CD14-positive monocyte (primary cell): ENCODE measurements at regions not wholly inside any gene's neighbourhood (a gene's known extent, or its start where the extent isn't known, plus 50 kb on each side); places are given as distances from the start of the nearest gene placed in this dataset.
"Not testable (repeated sequence)": the region's sequence is repeated elsewhere in the genome, so short reads cannot be mapped to it uniquely, and the experiment has no call there.

Source experiments
- DNase-seq, 3 donors: peaks; one replicate each; pipeline ENCODE4 v3.0.0-alpha.2; 2011 to 2022
- H2AFZ ChIP-seq: 2 replicates; pipeline ENCODE4 v1.6.0; 2012; ENCODE audit warnings: mild to moderate bottlenecking, low read depth, low read length, inconsistent platforms; ENCODE audit not compliant: insufficient read depth, poor library complexity, severe bottlenecking
- H3K27ac ChIP-seq, 2 donors: 1 replicate in 1 of 2; 2 replicates in 1 of 2; pipeline ENCODE4 v1.5.1; 2012 to 2013; ENCODE audit warnings: low read length in 2 of 2, control low read depth in 1 of 2, inconsistent platforms in 1 of 2, low read depth in 1 of 2, mild to moderate bottlenecking in 1 of 2
- H3K27me3 ChIP-seq, 2 donors: one replicate each; pipeline versions ENCODE4 v1.6.0 to v1.6.1; 2011 to 2013; ENCODE audit warnings: low read length in 2 of 2; ENCODE audit not compliant: control insufficient read depth in 2 of 2, insufficient read depth in 2 of 2
- H3K36me3 ChIP-seq, 2 donors: replicated peaks in 1 of 2; 1 replicate in 1 of 2; 2 replicates in 1 of 2; pipeline versions ENCODE4 v1.5.1 to v1.6.1; 2012 to 2013; ENCODE audit warnings: low read length in 2 of 2, control low read depth in 1 of 2, inconsistent platforms in 1 of 2, mild to moderate bottlenecking in 1 of 2; ENCODE audit not compliant: insufficient read depth in 2 of 2, control insufficient read depth in 1 of 2
- H3K4me1 ChIP-seq, 2 donors: 1 replicate in 1 of 2; 2 replicates in 1 of 2; pipeline versions ENCODE4 v1.5.1 to v1.6.1; 2012 to 2013; ENCODE audit warnings: low read length in 2 of 2, control low read depth in 1 of 2, inconsistent platforms in 1 of 2, mild to moderate bottlenecking in 1 of 2, moderate library complexity in 1 of 2; ENCODE audit not compliant: insufficient read depth in 2 of 2, control insufficient read depth in 1 of 2
- H3K4me2 ChIP-seq: replicated peaks from 2 replicates; pipeline ENCODE3; 2012; ENCODE audit warnings: low read length, moderate library complexity, mild to moderate bottlenecking; ENCODE audit not compliant: poor library complexity, severe bottlenecking; ENCODE audit errors: extremely low read depth
- H3K4me3 ChIP-seq, 3 experiments: fragments of 200-600 bp in 1 of 3; sonication (generic) in 1 of 3; replicated peaks in 1 of 3; 1 replicate in 2 of 3; 2 replicates in 1 of 3; pipeline ENCODE4 v1.5.1; 2011 to 2013; ENCODE audit warnings: low read length in 3 of 3, mild to moderate bottlenecking in 3 of 3, control low read depth in 2 of 3, low read depth in 2 of 3, inconsistent platforms in 1 of 3, moderate library complexity in 1 of 3
- H3K79me2 ChIP-seq: 2 replicates; pipeline ENCODE4 v1.6.0; 2012; ENCODE audit warnings: mild to moderate bottlenecking, control low read depth, inconsistent platforms, low read length, moderate library complexity; ENCODE audit not compliant: insufficient read depth
- H3K9ac ChIP-seq: 2 replicates; pipeline ENCODE4 v1.6.0; 2017; ENCODE audit warnings: low read length, mild to moderate bottlenecking; ENCODE audit not compliant: insufficient read depth, poor library complexity, severe bottlenecking
- H3K9me3 ChIP-seq, 2 donors: replicated peaks in 1 of 2; 1 replicate in 1 of 2; 2 replicates in 1 of 2; pipeline versions ENCODE4 v1.5.1 to v1.6.1; 2012 to 2013; ENCODE audit warnings: low read length in 2 of 2, control low read depth in 1 of 2; ENCODE audit not compliant: control insufficient read depth in 1 of 2, insufficient read depth in 1 of 2
- H4K20me1 ChIP-seq: 2 replicates; pipeline ENCODE4 v1.6.0; 2012; ENCODE audit warnings: mild to moderate bottlenecking, low read length, control low read depth, moderate library complexity; ENCODE audit not compliant: insufficient read depth
- H3K27ac Mint-ChIP-seq, 7 donors: one replicate each; pipeline ENCODE4 v1.8.0; 2020; ENCODE audit warnings: mild to moderate bottlenecking in 7 of 7, mixed read lengths in 7 of 7, moderate library complexity in 6 of 7, inconsistent platforms in 2 of 7
- H3K27me3 Mint-ChIP-seq, 3 donors: one replicate each; pipeline ENCODE4 v1.8.0; 2021 to 2022; ENCODE audit warnings: low read depth in 3 of 3, mild to moderate bottlenecking in 3 of 3, mixed read lengths in 3 of 3, moderate library complexity in 3 of 3, inconsistent platforms in 1 of 3
- H3K36me3 Mint-ChIP-seq, 2 donors: one replicate each; pipeline ENCODE4 v1.8.0; 2020; ENCODE audit warnings: mixed read lengths in 2 of 2, inconsistent platforms in 1 of 2, mild to moderate bottlenecking in 1 of 2
- H3K4me1 Mint-ChIP-seq: one replicate; pipeline ENCODE4 v1.8.0; 2020; ENCODE audit warnings: mild to moderate bottlenecking, mixed read lengths
- H3K4me3 Mint-ChIP-seq, 2 donors: one replicate each; pipeline ENCODE4 v1.8.0; 2020; ENCODE audit warnings: mild to moderate bottlenecking in 2 of 2, mixed read lengths in 2 of 2, moderate library complexity in 1 of 2
- H3K9me3 Mint-ChIP-seq, 7 donors: one replicate each; pipeline ENCODE4 v1.8.0; 2020 to 2022; ENCODE audit warnings: mixed read lengths in 7 of 7, mild to moderate bottlenecking in 6 of 7, moderate library complexity in 6 of 7, inconsistent platforms in 2 of 7
- CTCF ChIP-seq: fragments of 200-600 bp; IDR thresholded peaks from one replicate; pipeline ENCODE4 v1.8.0; 2022; ENCODE audit warnings: antibody characterized with exemption, mild to moderate bottlenecking
- WGBS: methylation state at CpG from one replicate; pipeline ENCODE4 v1.1.5; 2013; ENCODE audit warnings: missing lambda C conversion rate; ENCODE audit not compliant: insufficient coverage; 5-methylcytosine and 5-hydroxymethylcytosine counted together
- intact Hi-C, 2 donors: fragments of 100-400 bp; cut with micrococcal nuclease; formaldehyde crosslinking; loops; one replicate each; pipeline versions ENCODE4 v1.15.0 to v1.15.1; 2023

GRCh38 chr11:29051935-29052334 is 943.7 kb downstream of the METTL15 start:
- no peak overlapping the region for H3K27ac Mint-ChIP-seq
- WGBS: no CpG with 5 or more reads among the region's 1 CpG
- H3K79me2 ChIP-seq: no peaks in the 10 kb centered on the region
- H3K27me3 Mint-ChIP-seq: no peaks in the 10 kb centered on the region
- H3K4me3 Mint-ChIP-seq: no peak overlapping the region
- H3K4me3 ChIP-seq: no peak overlapping the region
- H3K9ac ChIP-seq: no peak overlapping the region
- H3K4me2 ChIP-seq: no peak overlapping the region
- H3K27ac ChIP-seq: no peak overlapping the region
- no peaks in the 10 kb centered on the region for H3K4me1 ChIP-seq
- no peak for DNase-seq
- H4K20me1 ChIP-seq: no peaks in the 10 kb centered on the region
- peaks cover 5 to 27% (median 9%) of the 10 kb centered on the region in 7 donors for H3K9me3 Mint-ChIP-seq
- intact Hi-C loops: no loop called here
- no peak for TF ChIP-seq CTCF
- H3K27me3 ChIP-seq: no peaks in the 10 kb centered on the region
- no peaks in the 10 kb centered on the region for H3K36me3 Mint-ChIP-seq
- no peak overlapping the region for H2AFZ ChIP-seq
- H3K9me3 ChIP-seq: peaks cover 8 to 16% of the 10 kb centered on the region in 2 donors
- no peaks in the 10 kb centered on the region for H3K36me3 ChIP-seq
- no peaks in the 10 kb centered on the region for H3K4me1 Mint-ChIP-seq

GRCh38 chr11:29050962-29051361 is 942.8 kb downstream of the METTL15 start:
- H2AFZ ChIP-seq, H3K4me3 Mint-ChIP-seq, H3K27me3 Mint-ChIP-seq, H3K27me3 ChIP-seq, intact Hi-C loops, H3K9ac ChIP-seq, H3K27ac Mint-ChIP-seq, H4K20me1 ChIP-seq, DNase-seq, H3K36me3 Mint-ChIP-seq, H3K4me1 ChIP-seq, H3K4me2 ChIP-seq, H3K4me1 Mint-ChIP-seq, H3K36me3 ChIP-seq, H3K27ac ChIP-seq, H3K79me2 ChIP-seq, H3K4me3 ChIP-seq: not testable (repeated sequence)
- H3K9me3 Mint-ChIP-seq: peaks cover 3 to 22% (median 9%) of the 10 kb centered on the region in 7 donors
- 93% methylated on average over 11 of the region's 11 CpGs for WGBS
- H3K9me3 ChIP-seq: peaks cover 8 to 10% of the 10 kb centered on the region in 2 donors
